ENCODE measurements at regions not wholly inside any gene's neighbourhood (a gene's known extent, or its start where the extent isn't known, plus 50 kb on each side); places are given as distances from the start of the nearest gene placed in this dataset.

- Histone ChIP-seq H4K20me1 (replicated peaks; ENCODE audit: insufficient read depth) (peaks cover 15% of the 10 kb centered on the region; the same call in 1 of the 2 replicates), H3K9me2 (ENCODE audit: insufficient read depth) (no peaks in the 10 kb centered on the region), H3K27ac (ENCODE audit: low read depth) (no peak overlapping the region), H3K4me2 (no peak overlapping the region), H3K27me3 (ENCODE audit: insufficient read depth) (no peaks in the 10 kb centered on the region), H3K36me3 (ENCODE audit: insufficient read depth) (no peaks in the 10 kb centered on the region; the same call in 1 of the 2 replicates), H2AFZ (no peak overlapping the region), H3F3A (replicated peaks; ENCODE audit: low read depth) (no peaks in the 10 kb centered on the region), H3K4me3 (no peak overlapping the region), H3K79me2 (replicated peaks; ENCODE audit: insufficient read depth) (peaks cover 48% of the 10 kb centered on the region), H3K4me1 (ENCODE audit: insufficient read depth) (peaks cover 9% of the 10 kb centered on the region; the same call in 1 of the 2 replicates)
- Mint-ChIP-seq H3K9me3 (no peaks in the 10 kb centered on the region), H3K36me3 (ENCODE audit: low read depth) (peaks cover 4% of the 10 kb centered on the region; the same call in 2 of the 3 replicates), H3K4me3 (no peak overlapping the region), H3K4me1 (peaks cover 15% of the 10 kb centered on the region; the same call in 2 of the 3 replicates), H3K27ac (no peak overlapping the region), H3K27me3 (ENCODE audit: insufficient read depth, low read depth, poor library complexity) (peaks cover 2% of the 10 kb centered on the region)
- no peak for ATAC-seq
- TF ChIP-seq REST (IDR thresholded peaks at IDR 0.05; ENCODE audit: unreplicated experiment) (no peak), EZH2phosphoT487 (IDR thresholded peaks at IDR 0.05; ENCODE audit: unreplicated experiment) (no peak), ZNF331 (CRISPR knock-in tag; IDR thresholded peaks at IDR 0.05; ENCODE audit: low read depth) (no peak), ZNF462 (CRISPR knock-in tag; IDR thresholded peaks at IDR 0.05) (no peak), JUNB (IDR thresholded peaks at IDR 0.05; ENCODE audit: unreplicated experiment) (no peak), STAT1 (IDR thresholded peaks at IDR 0.05; ENCODE audit: unreplicated experiment) (no peak), NANOG (IDR thresholded peaks at IDR 0.05; ENCODE audit: borderline replicate concordance) (no peak), EZH2 (IDR thresholded peaks at IDR 0.05; ENCODE audit: low read depth, unreplicated experiment) (no peak), POLR2AphosphoS5 (IDR thresholded peaks at IDR 0.05; ENCODE audit: low read depth) (no peak), CREB1 (CRISPR knock-in tag; IDR thresholded peaks at IDR 0.05; ENCODE audit: low read depth) (no peak), ETS1 (IDR thresholded peaks at IDR 0.05) (no peak), ZNF114 (CRISPR knock-in tag; IDR thresholded peaks at IDR 0.05) (no peak), CTCF (conservative IDR thresholded peaks at IDR 0.05; ENCODE audit: low read depth in 2 of 2) (no peak)
- DNase-seq (ENCODE audit: low spot score): no peak
These were observed 133.9 kb downstream of the UTRN start for GRCh38 chr6:144418959-144419545.

Data from GM23338 (cell line).